ENCODE measurements at regions not wholly inside any gene's neighbourhood (a gene's known extent, or its start where the extent isn't known, plus 50 kb on each side); places are given as distances from the start of the nearest gene placed in this dataset.

- no peak for ATAC-seq
- Histone ChIP-seq H3K36me3 (ENCODE audit: control insufficient read depth, insufficient read depth, low read length) (no peaks in the 10 kb centered on the region), H3K27ac (ENCODE audit: low read length) (no peak overlapping the region), H3K27me3 (ENCODE audit: control insufficient read depth, insufficient read depth, low read length) (no peaks in the 10 kb centered on the region), H3K4me1 (ENCODE audit: control insufficient read depth, insufficient read depth, low read length) (no peaks in the 10 kb centered on the region), H3K9me3 (ENCODE audit: control insufficient read depth, insufficient read depth, low read depth, low read length) (no peaks in the 10 kb centered on the region), H3K4me3 (ENCODE audit: low read depth in 2 of 2, low read length in 2 of 2) (no peak overlapping the region)
- TF ChIP-seq REST (IDR thresholded peaks at IDR 0.05; ENCODE audit: insufficient read depth in 1 of 2, low read depth in 2 of 2, low read length in 1 of 2) (no peak), SIN3A (IDR thresholded peaks at IDR 0.05; ENCODE audit: borderline replicate concordance, insufficient read depth, low read depth, low read length) (no peak), POLR2AphosphoS5 (IDR thresholded peaks at IDR 0.05; ENCODE audit: low read depth, low read length) (no peak)
- TF ChIP-seq, protein P1, sequence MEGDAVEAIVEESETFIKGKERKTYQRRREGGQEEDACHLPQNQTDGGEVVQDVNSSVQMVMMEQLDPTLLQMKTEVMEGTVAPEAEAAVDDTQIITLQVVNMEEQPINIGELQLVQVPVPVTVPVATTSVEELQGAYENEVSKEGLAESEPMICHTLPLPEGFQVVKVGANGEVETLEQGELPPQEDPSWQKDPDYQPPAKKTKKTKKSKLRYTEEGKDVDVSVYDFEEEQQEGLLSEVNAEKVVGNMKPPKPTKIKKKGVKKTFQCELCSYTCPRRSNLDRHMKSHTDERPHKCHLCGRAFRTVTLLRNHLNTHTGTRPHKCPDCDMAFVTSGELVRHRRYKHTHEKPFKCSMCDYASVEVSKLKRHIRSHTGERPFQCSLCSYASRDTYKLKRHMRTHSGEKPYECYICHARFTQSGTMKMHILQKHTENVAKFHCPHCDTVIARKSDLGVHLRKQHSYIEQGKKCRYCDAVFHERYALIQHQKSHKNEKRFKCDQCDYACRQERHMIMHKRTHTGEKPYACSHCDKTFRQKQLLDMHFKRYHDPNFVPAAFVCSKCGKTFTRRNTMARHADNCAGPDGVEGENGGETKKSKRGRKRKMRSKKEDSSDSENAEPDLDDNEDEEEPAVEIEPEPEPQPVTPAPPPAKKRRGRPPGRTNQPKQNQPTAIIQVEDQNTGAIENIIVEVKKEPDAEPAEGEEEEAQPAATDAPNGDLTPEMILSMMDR (IDR thresholded peaks at IDR 0.05), result no peak
- BruUV-seq (replicated peaks), result no TSS peak
- POLR2A ChIA-PET, result no interaction called here
- CTCF ChIA-PET, result no interaction called here
- in situ Hi-C loops (cut with HindIII; ENCODE audit: low pct_unique_long_range_greater_than_20kb, low sequenced_read_pairs), result no loop called here
- intact Hi-C loops (cut with micrococcal nuclease; ENCODE audit: unreplicated experiment), result no loop called here
- DNase-seq (ENCODE audit: low read depth, low spot score), result no peak
Measured at GRCh38 chrX:144293229-144293628, 409.4 kb downstream of the UBE2NL start.

- H3K27me3 ChIP-seq (ENCODE audit: control insufficient read depth, insufficient read depth, low read length), result no peaks in the 10 kb centered on the region
- no peak overlapping the region for H3K4me3 ChIP-seq (ENCODE audit: low read depth in 2 of 2, low read length in 2 of 2)
- no peaks in the 10 kb centered on the region for H3K36me3 ChIP-seq (ENCODE audit: control insufficient read depth, insufficient read depth, low read length)
- no peak overlapping the region for H3K27ac ChIP-seq (ENCODE audit: low read length)
- TF ChIP-seq TCF7L2 (IDR thresholded peaks at IDR 0.05; ENCODE audit: low read depth, low read length) (no peak), REST (IDR thresholded peaks at IDR 0.05; ENCODE audit: insufficient read depth in 1 of 2, low read depth in 2 of 2, low read length in 1 of 2) (no peak), POLR2AphosphoS5 (IDR thresholded peaks at IDR 0.05; ENCODE audit: low read depth, low read length) (no peak), SIN3A (IDR thresholded peaks at IDR 0.05; ENCODE audit: borderline replicate concordance, insufficient read depth, low read depth, low read length) (no peak)
- TF ChIP-seq, protein P1 (IDR thresholded peaks at IDR 0.05), result no peak
- H3K4me1 ChIP-seq (ENCODE audit: control insufficient read depth, insufficient read depth, low read length), result no peaks in the 10 kb centered on the region
- in situ Hi-C loops (cut with HindIII; ENCODE audit: low pct_unique_long_range_greater_than_20kb, low sequenced_read_pairs), result no loop called here
- DNase-seq (ENCODE audit: low read depth, low spot score) (no peak), ATAC-seq (no peak)
- POLR2A ChIA-PET, result no interaction called here
- intact Hi-C loops (cut with micrococcal nuclease; ENCODE audit: unreplicated experiment), result no loop called here
- CTCF ChIA-PET, result no interaction called here
- no TSS peak for BruUV-seq (replicated peaks)
- H3K9me3 ChIP-seq (ENCODE audit: control insufficient read depth, insufficient read depth, low read depth, low read length), result no peaks in the 10 kb centered on the region
Measured at GRCh38 chrX:144295921-144296320, 412.1 kb downstream of the UBE2NL start.

Measured in Panc1 (cell line).